ENCODE measurements at regions not wholly inside any gene's neighbourhood (a gene's known extent, or its start where the extent isn't known, plus 50 kb on each side); places are given as distances from the start of the nearest gene placed in this dataset.

DNA sequence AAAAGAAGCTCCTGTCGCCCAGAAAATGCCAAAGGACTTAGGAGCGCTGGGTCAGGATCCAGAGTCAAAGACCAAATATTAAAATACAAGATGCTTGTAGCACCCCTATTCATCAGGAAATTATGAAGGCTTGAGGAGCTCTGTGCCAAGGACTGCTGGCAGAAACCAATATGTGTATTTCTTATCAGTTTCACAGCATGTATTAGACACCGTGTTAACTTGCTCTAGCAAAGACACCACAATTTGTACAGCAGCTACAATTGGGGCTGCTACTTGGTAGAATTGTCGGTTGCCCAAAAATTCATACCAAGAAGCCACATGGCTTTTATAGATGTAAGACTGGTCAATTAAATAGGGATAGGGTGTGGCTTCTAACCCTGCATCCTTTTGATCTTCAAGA, 128.8 kb downstream of the CD47 start:
- Histone ChIP-seq H3K27ac (ENCODE audit: insufficient read length, low read depth, low read length) (no peak overlapping the region), H2BK12ac (ENCODE audit: insufficient read length, low read depth, low read length) (no peak overlapping the region), H3K23me2 (ENCODE audit: insufficient read length, low read depth, low read length, poor library complexity, severe bottlenecking) (no peaks in the 10 kb centered on the region), H3K18ac (ENCODE audit: insufficient read length, low read depth, low read length) (no peak overlapping the region), H3K4ac (ENCODE audit: low read depth, low read length) (no peak overlapping the region), H3K79me2 (ENCODE audit: insufficient read depth, low read length) (no peaks in the 10 kb centered on the region), H3K56ac (ENCODE audit: insufficient read length, low read depth, low read length) (no peak overlapping the region), H3K4me1 (ENCODE audit: insufficient read depth, low read length) (no peaks in the 10 kb centered on the region; the same call in 1 of the 2 replicates), H3T11ph (ENCODE audit: low read length) (no peak overlapping the region), H3K79me1 (ENCODE audit: insufficient read depth, low read depth, low read length, poor library complexity, severe bottlenecking) (no peaks in the 10 kb centered on the region), H2BK20ac (ENCODE audit: low read depth, low read length, poor library complexity, severe bottlenecking) (no peak overlapping the region), H3K9ac (ENCODE audit: extremely low read depth, insufficient read length, low read length) (no peak overlapping the region), H4K8ac (replicated peaks; ENCODE audit: insufficient read length, low read depth, low read length) (no peak overlapping the region), H4K91ac (ENCODE audit: insufficient read length, low read depth, low read length) (no peak overlapping the region), H3K27me3 (ENCODE audit: insufficient read depth, low read length) (no peaks in the 10 kb centered on the region), H3K9me3 (ENCODE audit: control insufficient read depth, low read depth, low read length) (no peaks in the 10 kb centered on the region), H2AFZ (ENCODE audit: low read length) (no peak overlapping the region), H3K23ac (ENCODE audit: insufficient read length, low read depth, low read length) (no peak overlapping the region), H2BK15ac (ENCODE audit: low read depth, low read length) (no peak overlapping the region), H2BK5ac (ENCODE audit: insufficient read length, low read length) (no peak overlapping the region), H4K5ac (ENCODE audit: insufficient read length, low read depth, low read length) (no peak overlapping the region), H2BK120ac (ENCODE audit: low read depth, low read length, poor library complexity, severe bottlenecking) (no peak overlapping the region), H3K4me2 (ENCODE audit: insufficient read depth, insufficient read length, low read length) (no peak overlapping the region), H2AK5ac (ENCODE audit: insufficient read length, low read length) (no peak overlapping the region), H4K20me1 (ENCODE audit: control insufficient read depth, insufficient read depth, insufficient read length) (no peaks in the 10 kb centered on the region), H3K14ac (ENCODE audit: insufficient read depth, low read length) (no peak overlapping the region)
- TF ChIP-seq, protein P1, sequence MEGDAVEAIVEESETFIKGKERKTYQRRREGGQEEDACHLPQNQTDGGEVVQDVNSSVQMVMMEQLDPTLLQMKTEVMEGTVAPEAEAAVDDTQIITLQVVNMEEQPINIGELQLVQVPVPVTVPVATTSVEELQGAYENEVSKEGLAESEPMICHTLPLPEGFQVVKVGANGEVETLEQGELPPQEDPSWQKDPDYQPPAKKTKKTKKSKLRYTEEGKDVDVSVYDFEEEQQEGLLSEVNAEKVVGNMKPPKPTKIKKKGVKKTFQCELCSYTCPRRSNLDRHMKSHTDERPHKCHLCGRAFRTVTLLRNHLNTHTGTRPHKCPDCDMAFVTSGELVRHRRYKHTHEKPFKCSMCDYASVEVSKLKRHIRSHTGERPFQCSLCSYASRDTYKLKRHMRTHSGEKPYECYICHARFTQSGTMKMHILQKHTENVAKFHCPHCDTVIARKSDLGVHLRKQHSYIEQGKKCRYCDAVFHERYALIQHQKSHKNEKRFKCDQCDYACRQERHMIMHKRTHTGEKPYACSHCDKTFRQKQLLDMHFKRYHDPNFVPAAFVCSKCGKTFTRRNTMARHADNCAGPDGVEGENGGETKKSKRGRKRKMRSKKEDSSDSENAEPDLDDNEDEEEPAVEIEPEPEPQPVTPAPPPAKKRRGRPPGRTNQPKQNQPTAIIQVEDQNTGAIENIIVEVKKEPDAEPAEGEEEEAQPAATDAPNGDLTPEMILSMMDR (conservative IDR thresholded peaks at IDR 0.05) = no peak
- Mint-ChIP-seq H3K4me1 (peaks cover 25 to 28% of the 10 kb centered on the region in 2 experiments), H3K4me3 (no peak overlapping the region), H3K27me3 (ENCODE audit: low read depth) (no peaks in the 10 kb centered on the region), H3K9me3 (no peaks in the 10 kb centered on the region), H3K27ac (no peak overlapping the region), H3K36me3 (ENCODE audit: insufficient read depth in 1 of 3, low read depth in 3 of 3) (no peaks in the 10 kb centered on the region)
- WGBS (ENCODE audit: extremely low coverage, insufficient read length, low lambda C conversion rate) = no CpG with 5 or more reads among the region's 4 CpGs
- no peak for DNase-seq

All from H9 (cell line).